Right ventricle myocardium superior (tissue), 1 donor: ENCODE measurements at regions not wholly inside any gene's neighbourhood (a gene's known extent, or its start where the extent isn't known, plus 50 kb on each side); places are given as distances from the start of the nearest gene placed in this dataset.
A peak's percentile ranks its signal among the peaks of the same experiment; 100 is the strongest.
"Not testable (repeated sequence)": the region's sequence is repeated elsewhere in the genome, so short reads cannot be mapped to it uniquely, and the experiment has no call there.

Experiments
- ATAC-seq: fragments of 200-7000 bp; cut with Tn5 transposase; one replicate; pipeline ENCODE4 v1.9.1; 2020; ENCODE audit warnings: mild to moderate bottlenecking; ENCODE audit not compliant: poor library complexity
- DNase-seq: peaks from one replicate; pipeline ENCODE4 v3.0.0-alpha.2; 2020
- intact Hi-C: fragments of 100-400 bp; cut with DNase I; formaldehyde crosslinking; loops from one replicate; pipeline ENCODE4 v1.11.2; 2022
- donor health status: DM: no; HTN: yes; CAD: no; lungs with severe emphysema.

DNA sequence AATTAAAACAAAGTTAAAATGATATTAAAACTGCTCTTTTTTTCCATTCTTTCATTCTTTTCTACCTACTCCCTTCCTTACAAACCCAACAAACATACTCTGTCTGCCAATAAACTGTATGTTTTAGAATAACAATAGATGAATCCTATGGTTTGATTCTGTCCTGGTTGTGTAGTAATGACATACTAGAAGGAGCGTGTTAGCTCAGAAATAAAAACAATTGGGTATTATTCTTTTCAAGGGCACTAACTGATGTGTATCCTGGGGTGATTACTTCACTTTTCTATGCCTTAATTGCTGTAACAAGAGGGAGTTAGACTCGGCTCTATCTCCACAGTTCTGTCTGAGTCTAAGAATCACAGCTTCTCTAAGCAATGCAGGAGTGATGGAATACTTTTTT is 194.4 kb downstream of the GIPC2 start:
- intact Hi-C loops: no loop called here
- DNase-seq: no peak
- ATAC-seq: no peak

- DNase-seq (no peak), ATAC-seq (no peak)
- intact Hi-C loops: no loop called here
These were observed 195.0 kb downstream of the GIPC2 start for GRCh38 chr1:78240755-78241154.

GRCh38 chr1:78247079-78247478 is 201.3 kb downstream of the GIPC2 start:
- no peak for ATAC-seq
- intact Hi-C loops: no loop called here
- DNase-seq: no peak

- ATAC-seq (peak; percentile 39), DNase-seq (peak; percentile 42)
- intact Hi-C loops: no loop called here
These were observed 204.4 kb downstream of the GIPC2 start for GRCh38 chr1:78250201-78250600.

- intact Hi-C loops: no loop called here
- DNase-seq: no peak
- ATAC-seq: no peak
These were observed 208.8 kb downstream of the GIPC2 start for GRCh38 chr1:78254517-78254916.

GRCh38 chr1:78255383-78255782 is 209.6 kb downstream of the GIPC2 start:
- DNase-seq: no peak
- intact Hi-C loops: no loop called here
- peak; percentile 57 for ATAC-seq

GRCh38 chr1:78255846-78256245 is 210.1 kb downstream of the GIPC2 start:
- DNase-seq (no peak), ATAC-seq (peak; percentile 71)
- intact Hi-C loops: no loop called here

DNA sequence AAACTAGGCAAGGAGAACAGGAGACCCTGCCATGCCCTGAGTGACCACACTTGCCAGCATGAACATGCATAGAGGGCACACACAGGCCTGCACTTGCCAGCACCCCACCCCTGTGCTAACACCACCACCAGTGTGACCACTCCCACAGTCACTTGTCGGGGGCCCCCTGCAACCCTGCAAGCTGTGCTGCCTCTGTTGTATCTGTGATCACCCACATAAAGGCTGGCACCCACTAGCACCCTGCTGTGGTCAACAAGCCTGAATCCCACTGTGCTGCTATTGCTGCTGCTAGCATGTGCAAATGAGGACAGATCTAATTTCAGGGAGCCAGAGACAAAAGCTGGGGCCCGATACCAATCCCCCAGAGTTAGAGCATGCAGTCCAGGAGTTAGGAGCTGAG is 217.7 kb downstream of the GIPC2 start:
- ATAC-seq (no peak), DNase-seq (no peak)
- intact Hi-C loops: no loop called here

DNA sequence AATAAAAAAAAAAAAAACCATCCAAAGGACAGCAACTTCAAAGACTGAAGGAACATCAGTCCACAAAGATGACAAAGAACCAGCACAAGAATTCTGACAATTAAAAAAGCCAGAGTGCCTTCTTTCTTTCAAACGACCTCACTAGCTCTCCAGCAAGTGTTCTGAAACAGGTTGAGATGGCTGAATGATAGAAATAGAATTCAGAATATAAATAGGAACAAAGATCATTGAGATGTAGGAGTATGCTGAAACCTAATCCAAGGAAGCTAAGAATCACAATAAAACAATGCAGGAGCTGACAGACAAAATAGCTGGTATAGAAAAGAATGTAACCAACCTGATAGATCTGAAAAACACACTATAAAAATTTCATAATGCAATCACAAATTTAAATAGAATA is 218.2 kb downstream of the GIPC2 start:
- no peak for ATAC-seq
- intact Hi-C loops: no loop called here
- DNase-seq: no peak

DNA sequence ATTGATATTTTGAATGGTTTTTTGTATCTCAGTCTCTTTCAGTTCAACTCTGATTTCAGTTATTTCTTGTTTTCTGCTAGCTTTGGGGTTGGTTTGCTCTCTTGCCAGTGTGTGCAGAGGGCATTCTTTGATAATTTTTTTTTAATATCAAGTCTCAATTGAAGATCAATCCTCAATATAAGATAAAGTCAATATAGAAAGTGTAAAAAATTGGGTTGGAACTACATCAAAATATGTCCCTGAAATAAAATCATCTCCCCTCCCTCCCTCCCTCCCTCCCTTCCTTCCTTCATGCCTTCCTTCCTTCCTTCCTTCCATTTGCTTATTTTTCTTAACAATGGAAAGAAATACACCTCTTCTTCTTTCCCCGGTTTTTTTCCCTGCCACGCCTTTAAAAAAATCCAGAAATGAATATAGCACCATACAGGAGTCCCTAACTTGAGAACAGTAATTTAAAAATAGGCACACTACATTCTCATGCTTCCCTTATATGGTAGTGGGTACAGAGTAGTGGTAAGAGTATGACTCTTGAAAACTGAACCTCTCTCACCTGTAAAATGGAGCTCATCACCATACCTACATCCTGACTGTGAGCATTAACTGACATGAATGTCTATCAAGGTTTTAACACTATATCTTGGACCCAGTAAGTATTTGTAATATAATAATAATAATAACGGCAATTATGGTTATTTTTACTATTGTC is 221.9 kb downstream of the GIPC2 start:
- DNase-seq: no peak
- no peak for ATAC-seq
- intact Hi-C loops: no loop called here

DNA sequence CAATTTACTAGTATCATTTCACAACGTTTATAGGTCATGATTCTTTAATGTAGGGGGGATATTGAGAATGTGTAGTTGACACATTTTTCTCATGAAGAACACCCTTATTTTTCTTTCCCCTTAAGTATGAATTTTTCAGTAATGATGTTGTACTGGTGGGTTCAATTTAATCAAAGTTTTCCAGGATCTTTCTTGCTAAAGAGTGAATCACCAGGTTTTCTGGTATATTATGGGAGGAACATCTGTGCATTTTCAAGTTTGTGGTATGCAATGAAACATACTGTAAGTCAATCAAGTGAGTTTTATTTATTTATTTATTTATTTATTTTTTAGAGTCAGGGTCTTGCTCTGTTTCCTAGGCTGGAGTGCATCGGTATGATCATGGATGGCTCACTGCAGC is 221.2 kb upstream of the PTGFR start:
- intact Hi-C loops: no loop called here
- no peak for DNase-seq

DNA sequence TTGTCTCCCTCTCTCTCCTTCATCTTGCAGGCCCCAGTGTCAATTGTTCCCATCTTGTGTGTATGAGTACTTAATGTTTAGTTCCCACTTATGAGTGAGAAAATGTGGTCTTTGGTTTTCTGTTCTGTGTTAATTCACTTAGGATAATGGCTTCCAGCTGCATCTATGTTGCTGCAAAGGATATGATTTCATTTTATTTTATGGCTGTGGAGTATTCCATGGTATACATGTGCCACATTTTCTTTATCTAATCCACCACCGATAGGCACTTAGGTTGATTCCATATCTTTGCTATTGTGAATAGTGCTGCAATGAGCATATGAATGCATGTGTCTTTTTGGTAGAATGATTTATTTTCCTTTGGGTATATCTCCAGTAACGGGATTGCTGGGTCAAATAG is 219.4 kb upstream of the PTGFR start:
- intact Hi-C loops, ATAC-seq, DNase-seq: not testable (repeated sequence)

More for the DNA sequence above, 221.2 kb upstream of the PTGFR start:
- no peak for ATAC-seq

GRCh38 chr1:78274814-78275213 is 216.0 kb upstream of the PTGFR start:
- intact Hi-C loops: no loop called here
- ATAC-seq: no peak

DNA sequence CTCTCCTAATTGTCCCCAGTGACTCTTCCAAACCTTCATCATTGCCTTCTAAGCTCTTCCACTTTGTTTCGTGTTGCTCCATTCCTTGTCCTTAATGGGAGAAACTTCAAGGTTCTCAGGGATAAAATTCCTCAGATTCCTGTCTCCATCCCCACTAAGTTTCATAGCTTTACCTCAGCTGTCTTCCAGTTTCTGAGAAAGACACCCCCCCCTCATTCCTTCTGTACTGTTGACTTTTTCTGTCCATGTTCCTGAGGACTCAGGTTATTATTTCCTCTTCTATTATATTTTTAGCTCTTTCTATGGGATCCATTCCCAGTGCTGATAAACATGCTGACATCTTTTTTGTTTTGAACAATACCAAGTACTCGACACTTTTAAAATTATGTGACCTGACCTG is 215.3 kb upstream of the PTGFR start:
- intact Hi-C loops: no loop called here

More at GRCh38 chr1:78274814-78275213, 216.0 kb upstream of the PTGFR start:
- no peak for DNase-seq

GRCh38 chr1:78275906-78276685 is 214.7 kb upstream of the PTGFR start:
- DNase-seq (no peak), ATAC-seq (no peak)
- intact Hi-C loops: no loop called here

More for the DNA sequence above, 215.3 kb upstream of the PTGFR start:
- ATAC-seq (no peak), DNase-seq (no peak)

- intact Hi-C loops: no loop called here
- no peak for ATAC-seq
- no peak for DNase-seq
These were observed 213.5 kb upstream of the PTGFR start for GRCh38 chr1:78277253-78277652.

DNA sequence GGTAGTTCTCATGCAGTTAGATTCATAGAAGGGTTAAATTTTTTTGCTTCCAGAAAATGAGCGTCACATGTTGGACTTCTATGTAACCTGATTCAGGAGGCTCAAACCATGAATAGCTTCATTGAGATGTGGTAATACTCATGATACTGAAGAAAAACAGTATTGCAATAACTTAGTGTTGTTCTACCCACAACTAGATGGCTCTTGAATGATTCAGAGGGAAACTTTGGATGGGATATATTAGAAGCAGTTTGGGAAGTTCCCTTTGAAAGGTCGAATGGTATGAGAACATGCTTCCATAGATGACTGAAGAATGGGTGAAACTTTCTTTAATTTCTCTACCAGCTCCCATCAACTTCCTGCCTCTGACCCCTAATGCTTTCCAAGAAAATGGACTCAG is 211.7 kb upstream of the PTGFR start:
- ATAC-seq: peak; percentile 48
- DNase-seq: no peak
- intact Hi-C loops: no loop called here

GRCh38 chr1:78280626-78281025 is 210.1 kb upstream of the PTGFR start:
- ATAC-seq: no peak

DNA sequence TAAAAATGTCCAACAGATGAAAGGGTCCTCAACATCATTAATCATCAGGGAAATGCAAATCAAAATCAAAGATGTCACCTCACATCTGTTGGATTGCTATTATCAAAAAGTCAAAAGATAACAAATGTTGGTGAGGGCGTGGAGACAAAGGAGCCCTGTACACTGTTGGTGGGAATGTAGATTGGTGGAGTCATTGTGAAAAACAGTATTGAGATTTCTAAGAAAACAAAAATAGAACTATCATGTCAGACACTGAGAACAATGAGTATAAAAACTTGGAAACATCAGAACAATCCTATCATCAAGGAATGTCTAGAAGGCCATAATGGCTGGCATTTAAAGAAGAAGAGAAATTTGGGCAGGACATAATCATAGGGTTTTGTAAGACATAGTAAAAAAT is 209.2 kb upstream of the PTGFR start:
- intact Hi-C loops: no loop called here
- DNase-seq (no peak), ATAC-seq (no peak)

More at GRCh38 chr1:78280626-78281025, 210.1 kb upstream of the PTGFR start:
- DNase-seq: no peak
- intact Hi-C loops: no loop called here

DNA sequence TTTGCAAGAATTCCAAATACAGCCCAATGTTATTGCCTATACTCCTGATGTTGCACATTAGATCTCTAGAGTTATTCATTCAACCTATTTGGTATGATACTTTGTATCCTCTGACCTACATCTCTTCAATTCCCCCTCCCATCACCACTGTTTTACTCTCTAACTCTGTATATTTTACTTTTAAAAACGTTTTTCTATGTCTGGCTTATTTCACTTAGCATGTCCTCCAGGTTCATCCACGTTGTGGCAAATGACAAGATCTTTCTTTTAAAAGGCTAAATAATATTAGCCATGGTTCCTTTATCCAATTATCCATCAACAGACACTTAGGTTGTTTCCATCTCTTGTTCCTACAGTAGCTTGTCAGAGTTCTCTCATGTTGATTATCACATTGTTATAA is 207.1 kb upstream of the PTGFR start:
- DNase-seq (no peak), ATAC-seq (no peak)
- intact Hi-C loops: no loop called here
